Neuronal stem cell (in vitro differentiated cells): ENCODE measurements at regions not wholly inside any gene's neighbourhood (a gene's known extent, or its start where the extent isn't known, plus 50 kb on each side); places are given as distances from the start of the nearest gene placed in this dataset.

ENCODE experiments used
- DNase-seq: peaks from one replicate; pipeline ENCODE4 v3.0.0-alpha.2; 2013; ENCODE audit warnings: low spot score
- H2AFZ ChIP-seq: one replicate; pipeline ENCODE4 v1.6.1; 2013; ENCODE audit warnings: mild to moderate bottlenecking, low read length, inconsistent platforms
- H2AK5ac ChIP-seq: 2 replicates; pipeline ENCODE4 v1.6.1; 2013; ENCODE audit warnings: low read depth, mild to moderate bottlenecking, inconsistent platforms, low read length, moderate library complexity, mixed read lengths
- H2BK120ac ChIP-seq: 2 replicates; pipeline ENCODE4 v1.6.1; 2013; ENCODE audit warnings: low read depth, mild to moderate bottlenecking, inconsistent platforms, low read length, moderate library complexity, mixed read lengths
- H2BK12ac ChIP-seq: one replicate; pipeline ENCODE4 v1.6.1; 2013; ENCODE audit warnings: low read length, inconsistent platforms
- H2BK15ac ChIP-seq: 2 replicates; pipeline ENCODE4 v1.6.1; 2013; ENCODE audit warnings: mild to moderate bottlenecking, low read length, inconsistent platforms, mixed read lengths
- H2BK5ac ChIP-seq: one replicate; pipeline ENCODE4 v1.6.1; 2013; ENCODE audit warnings: inconsistent platforms, mild to moderate bottlenecking, low read length, moderate library complexity
- H3K14ac ChIP-seq: one replicate; pipeline ENCODE4 v1.6.1; 2013; ENCODE audit warnings: low read length, inconsistent platforms
- H3K18ac ChIP-seq: 2 replicates; pipeline ENCODE4 v1.6.1; 2013; ENCODE audit warnings: low read length, inconsistent platforms
- H3K23ac ChIP-seq: 2 replicates; pipeline ENCODE4 v1.6.1; 2013; ENCODE audit warnings: low read depth, mild to moderate bottlenecking, mixed read lengths, low read length, inconsistent platforms; ENCODE audit not compliant: poor library complexity
- H3K27ac ChIP-seq: replicated peaks from 3 replicates; pipeline ENCODE4 v1.5.1; 2013; ENCODE audit warnings: low read length, inconsistent platforms
- H3K27me3 ChIP-seq, 3 experiments: 2 replicates each; pipeline ENCODE4 v1.6.1; 2013; ENCODE audit warnings: low read length in 3 of 3, mild to moderate bottlenecking in 2 of 3, inconsistent platforms in 1 of 3, low read depth in 1 of 3, mixed read lengths in 1 of 3, moderate library complexity in 1 of 3; ENCODE audit not compliant: control insufficient read depth in 3 of 3, insufficient read depth in 3 of 3
- H3K36me3 ChIP-seq, 2 donors: replicated peaks in 1 of 2; 2 replicates each; pipeline ENCODE4 v1.6.1; 2013; ENCODE audit warnings: low read length in 2 of 2; ENCODE audit not compliant: control insufficient read depth in 2 of 2, insufficient read depth in 2 of 2
- H3K4ac ChIP-seq: 2 replicates; pipeline ENCODE4 v1.6.1; 2013; ENCODE audit warnings: inconsistent platforms, mild to moderate bottlenecking, low read length, moderate library complexity
- H3K4me1 ChIP-seq, 2 donors: 1 replicate in 1 of 2; 2 replicates in 1 of 2; pipeline ENCODE4 v1.6.1; 2013; ENCODE audit warnings: low read length in 2 of 2, low read depth in 1 of 2; ENCODE audit not compliant: control insufficient read depth in 2 of 2, insufficient read depth in 1 of 2
- H3K4me2 ChIP-seq: one replicate; pipeline ENCODE4 v1.6.1; 2013; ENCODE audit warnings: mild to moderate bottlenecking, low read length, inconsistent platforms; ENCODE audit not compliant: insufficient read depth, poor library complexity, severe bottlenecking
- H3K4me3 ChIP-seq, 2 donors: 2 replicates each; pipeline ENCODE4 v1.5.1; 2013; ENCODE audit warnings: low read length in 2 of 2, mild to moderate bottlenecking in 2 of 2, inconsistent platforms in 1 of 2, moderate library complexity in 1 of 2
- H3K79me1 ChIP-seq: one replicate; pipeline ENCODE4 v1.6.1; 2013; ENCODE audit warnings: low read depth, mild to moderate bottlenecking, inconsistent platforms, low read length, moderate library complexity
- H3K9ac ChIP-seq: one replicate; pipeline ENCODE4 v1.6.1; 2013; ENCODE audit warnings: mild to moderate bottlenecking, low read depth, low read length, inconsistent platforms; ENCODE audit not compliant: poor library complexity
- H3K9me3 ChIP-seq, 2 donors: replicated peaks in 1 of 2; 2 replicates each; pipeline versions ENCODE3 to v1.6.1; 2013; ENCODE audit warnings: low read length in 2 of 2, mild to moderate bottlenecking in 2 of 2, inconsistent platforms in 1 of 2, low read depth in 1 of 2, mixed read lengths in 1 of 2, moderate library complexity in 1 of 2; ENCODE audit not compliant: control insufficient read depth in 2 of 2, insufficient read depth in 1 of 2
- H4K8ac ChIP-seq: one replicate; pipeline ENCODE4 v1.6.1; 2013; ENCODE audit warnings: low read depth, mild to moderate bottlenecking, inconsistent platforms, low read length, moderate library complexity
- H4K91ac ChIP-seq: one replicate; pipeline ENCODE4 v1.6.1; 2013; ENCODE audit warnings: low read length, low read depth, mild to moderate bottlenecking, inconsistent platforms; ENCODE audit not compliant: poor library complexity
- WGBS, 2 donors: extraction: QIAGEN DNeasy Blood & Tissue Kit; methylation state at CpG; one replicate each; pipeline ENCODE4 v1.1.7; 2013; ENCODE audit warnings: missing lambda C conversion rate in 2 of 2, mixed read lengths in 1 of 2; ENCODE audit not compliant: insufficient read length in 2 of 2, insufficient replicate concordance in 1 of 2; ENCODE audit errors: extremely low coverage in 2 of 2; 5-methylcytosine and 5-hydroxymethylcytosine counted together

GRCh38 chr15:61524545-61524944 lies 295.4 kb upstream of the RORA start:
- no peak overlapping the region for H3K14ac ChIP-seq
- no peak overlapping the region for H2BK5ac ChIP-seq
- no peaks in the 10 kb centered on the region for H3K79me1 ChIP-seq
- no peak overlapping the region for H2BK12ac ChIP-seq
- H3K4me3 ChIP-seq, result no peak overlapping the region
- no peak overlapping the region for H4K91ac ChIP-seq
- no peak overlapping the region for H3K4me2 ChIP-seq
- no peak overlapping the region for H2BK120ac ChIP-seq
- H2AFZ ChIP-seq, result no peak overlapping the region
- no peak overlapping the region for H3K9ac ChIP-seq
- WGBS, 2 donors, result no CpG with 5 or more reads among the region's 3 CpGs
- H3K9me3 ChIP-seq, result no peaks in the 10 kb centered on the region
- H3K36me3 ChIP-seq, result no peaks in the 10 kb centered on the region
- no peak overlapping the region for H2AK5ac ChIP-seq
- no peak overlapping the region for H2BK15ac ChIP-seq
- no peak overlapping the region for H3K18ac ChIP-seq
- H3K27ac ChIP-seq, result no peak overlapping the region
- peaks cover 0 to 6% of the 10 kb centered on the region in 2 donors for H3K4me1 ChIP-seq
- H3K4ac ChIP-seq, result no peak overlapping the region
- H4K8ac ChIP-seq, result no peak overlapping the region
- no peak overlapping the region for H3K23ac ChIP-seq
- no peaks in the 10 kb centered on the region for H3K27me3 ChIP-seq
- DNase-seq, result no peak

GRCh38 chr15:61524086-61524485 lies 295.0 kb upstream of the RORA start:
- Histone ChIP-seq H3K4me3 (no peak overlapping the region), H3K9ac (no peak overlapping the region), H2BK120ac (no peak overlapping the region), H3K79me1 (no peaks in the 10 kb centered on the region), H2BK5ac (no peak overlapping the region), H3K9me3 (no peaks in the 10 kb centered on the region), H3K27me3 (no peaks in the 10 kb centered on the region), H2BK12ac (no peak overlapping the region), H3K27ac (no peak overlapping the region), H2AK5ac (no peak overlapping the region), H3K4ac (no peak overlapping the region), H4K8ac (no peak overlapping the region), H3K14ac (no peak overlapping the region), H3K4me2 (no peak overlapping the region), H3K36me3 (no peaks in the 10 kb centered on the region), H2AFZ (no peak overlapping the region), H3K23ac (no peak overlapping the region), H4K91ac (no peak overlapping the region), H2BK15ac (no peak overlapping the region), H3K18ac (no peak overlapping the region), H3K4me1 (peaks cover 0 to 6% of the 10 kb centered on the region in 2 donors)
- WGBS, 2 donors, result no CpG with 5 or more reads among the region's 2 CpGs
- no peak for DNase-seq

- H3K4ac ChIP-seq, result no peak overlapping the region
- H3K27me3 ChIP-seq, result no peaks in the 10 kb centered on the region
- H3K4me2 ChIP-seq, result no peak overlapping the region
- no peak overlapping the region for H3K9ac ChIP-seq
- H2BK12ac ChIP-seq, result no peak overlapping the region
- no peaks in the 10 kb centered on the region for H3K79me1 ChIP-seq
- no peak overlapping the region for H4K91ac ChIP-seq
- no peak overlapping the region for H2AK5ac ChIP-seq
- no peak overlapping the region for H2BK5ac ChIP-seq
- H3K4me3 ChIP-seq, result no peak overlapping the region
- no peaks in the 10 kb centered on the region for H3K36me3 ChIP-seq
- no peak overlapping the region for H2BK120ac ChIP-seq
- no peaks in the 10 kb centered on the region for H3K4me1 ChIP-seq
- DNase-seq, result no peak
- H3K23ac ChIP-seq, result no peak overlapping the region
- no peak overlapping the region for H3K14ac ChIP-seq
- no peak overlapping the region for H4K8ac ChIP-seq
- no peak overlapping the region for H2AFZ ChIP-seq
- H2BK15ac ChIP-seq, result no peak overlapping the region
- H3K27ac ChIP-seq, result no peak overlapping the region
- no peak overlapping the region for H3K18ac ChIP-seq
- no peaks in the 10 kb centered on the region for H3K9me3 ChIP-seq
Observed at GRCh38 chr15:61522411-61522810, 293.3 kb upstream of the RORA start.

GRCh38 chr15:61521953-61522352 lies 292.9 kb upstream of the RORA start:
- Histone ChIP-seq H2BK120ac (no peak overlapping the region), H3K27me3 (no peaks in the 10 kb centered on the region), H3K4me3 (no peak overlapping the region), H3K4ac (no peak overlapping the region), H3K18ac (no peak overlapping the region), H3K27ac (no peak overlapping the region), H3K14ac (no peak overlapping the region), H4K8ac (no peak overlapping the region), H3K9me3 (no peaks in the 10 kb centered on the region), H2AFZ (no peak overlapping the region), H3K4me1 (no peaks in the 10 kb centered on the region), H3K4me2 (no peak overlapping the region), H2BK5ac (no peak overlapping the region), H3K23ac (no peak overlapping the region), H2AK5ac (no peak overlapping the region), H4K91ac (no peak overlapping the region), H3K79me1 (no peaks in the 10 kb centered on the region), H2BK12ac (no peak overlapping the region), H2BK15ac (no peak overlapping the region), H3K36me3 (no peaks in the 10 kb centered on the region), H3K9ac (no peak overlapping the region)
- no peak for DNase-seq
- WGBS, 2 donors, result no CpG with 5 or more reads among the region's 3 CpGs
